Panc1 (cell line): ENCODE measurements at regions not wholly inside any gene's neighbourhood (a gene's known extent, or its start where the extent isn't known, plus 50 kb on each side); places are given as distances from the start of the nearest gene placed in this dataset.

Experiments
- POLR2AphosphoS5 ChIP-seq: IDR thresholded peaks from 2 replicates; pipeline ENCODE4 v1.6.1; 2012; ENCODE audit warnings: mild to moderate bottlenecking, low read depth, low read length, moderate library complexity
- TF ChIP-seq, protein P1 (sequence below), 2 experiments: IDR thresholded peaks; 2 replicates each; pipeline ENCODE4 v1.6.1; 2011 to 2012; ENCODE audit warnings: low read depth in 2 of 2, control low read depth in 1 of 2, low read length in 1 of 2, mild to moderate bottlenecking in 1 of 2, moderate library complexity in 1 of 2; ENCODE audit not compliant: insufficient read depth in 1 of 2
- TF ChIP-seq, protein P2 (sequence below): fragments of 450-650 bp; IDR thresholded peaks from 2 replicates; pipeline ENCODE4 v1.5.1; 2017; ENCODE audit warnings: mild to moderate bottlenecking

GRCh38 chr18:40072761-40073160, 1882.3 kb upstream of the PIK3C3 start:
- TF ChIP-seq, protein P1, sequence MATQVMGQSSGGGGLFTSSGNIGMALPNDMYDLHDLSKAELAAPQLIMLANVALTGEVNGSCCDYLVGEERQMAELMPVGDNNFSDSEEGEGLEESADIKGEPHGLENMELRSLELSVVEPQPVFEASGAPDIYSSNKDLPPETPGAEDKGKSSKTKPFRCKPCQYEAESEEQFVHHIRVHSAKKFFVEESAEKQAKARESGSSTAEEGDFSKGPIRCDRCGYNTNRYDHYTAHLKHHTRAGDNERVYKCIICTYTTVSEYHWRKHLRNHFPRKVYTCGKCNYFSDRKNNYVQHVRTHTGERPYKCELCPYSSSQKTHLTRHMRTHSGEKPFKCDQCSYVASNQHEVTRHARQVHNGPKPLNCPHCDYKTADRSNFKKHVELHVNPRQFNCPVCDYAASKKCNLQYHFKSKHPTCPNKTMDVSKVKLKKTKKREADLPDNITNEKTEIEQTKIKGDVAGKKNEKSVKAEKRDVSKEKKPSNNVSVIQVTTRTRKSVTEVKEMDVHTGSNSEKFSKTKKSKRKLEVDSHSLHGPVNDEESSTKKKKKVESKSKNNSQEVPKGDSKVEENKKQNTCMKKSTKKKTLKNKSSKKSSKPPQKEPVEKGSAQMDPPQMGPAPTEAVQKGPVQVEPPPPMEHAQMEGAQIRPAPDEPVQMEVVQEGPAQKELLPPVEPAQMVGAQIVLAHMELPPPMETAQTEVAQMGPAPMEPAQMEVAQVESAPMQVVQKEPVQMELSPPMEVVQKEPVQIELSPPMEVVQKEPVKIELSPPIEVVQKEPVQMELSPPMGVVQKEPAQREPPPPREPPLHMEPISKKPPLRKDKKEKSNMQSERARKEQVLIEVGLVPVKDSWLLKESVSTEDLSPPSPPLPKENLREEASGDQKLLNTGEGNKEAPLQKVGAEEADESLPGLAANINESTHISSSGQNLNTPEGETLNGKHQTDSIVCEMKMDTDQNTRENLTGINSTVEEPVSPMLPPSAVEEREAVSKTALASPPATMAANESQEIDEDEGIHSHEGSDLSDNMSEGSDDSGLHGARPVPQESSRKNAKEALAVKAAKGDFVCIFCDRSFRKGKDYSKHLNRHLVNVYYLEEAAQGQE (IDR thresholded peaks at IDR 0.05; ENCODE audit: insufficient read depth in 1 of 2, low read depth in 2 of 2, low read length in 1 of 2) = no peak
- TF ChIP-seq, protein P2, sequence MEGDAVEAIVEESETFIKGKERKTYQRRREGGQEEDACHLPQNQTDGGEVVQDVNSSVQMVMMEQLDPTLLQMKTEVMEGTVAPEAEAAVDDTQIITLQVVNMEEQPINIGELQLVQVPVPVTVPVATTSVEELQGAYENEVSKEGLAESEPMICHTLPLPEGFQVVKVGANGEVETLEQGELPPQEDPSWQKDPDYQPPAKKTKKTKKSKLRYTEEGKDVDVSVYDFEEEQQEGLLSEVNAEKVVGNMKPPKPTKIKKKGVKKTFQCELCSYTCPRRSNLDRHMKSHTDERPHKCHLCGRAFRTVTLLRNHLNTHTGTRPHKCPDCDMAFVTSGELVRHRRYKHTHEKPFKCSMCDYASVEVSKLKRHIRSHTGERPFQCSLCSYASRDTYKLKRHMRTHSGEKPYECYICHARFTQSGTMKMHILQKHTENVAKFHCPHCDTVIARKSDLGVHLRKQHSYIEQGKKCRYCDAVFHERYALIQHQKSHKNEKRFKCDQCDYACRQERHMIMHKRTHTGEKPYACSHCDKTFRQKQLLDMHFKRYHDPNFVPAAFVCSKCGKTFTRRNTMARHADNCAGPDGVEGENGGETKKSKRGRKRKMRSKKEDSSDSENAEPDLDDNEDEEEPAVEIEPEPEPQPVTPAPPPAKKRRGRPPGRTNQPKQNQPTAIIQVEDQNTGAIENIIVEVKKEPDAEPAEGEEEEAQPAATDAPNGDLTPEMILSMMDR = no peak
- no peak for TF ChIP-seq POLR2AphosphoS5
